Nephron (organoid): ENCODE measurements at regions not wholly inside any gene's neighbourhood (a gene's known extent, or its start where the extent isn't known, plus 50 kb on each side); places are given as distances from the start of the nearest gene placed in this dataset.
A peak's percentile ranks its signal among the peaks of the same experiment; 100 is the strongest.

Source experiments
- H3K27ac Mint-ChIP-seq, 3 experiments: 2 replicates each; pipeline ENCODE4 v1.8.0; 2020; ENCODE audit warnings: mixed read lengths in 3 of 3, mild to moderate bottlenecking in 2 of 3, moderate library complexity in 1 of 3
- H3K27me3 Mint-ChIP-seq: 2 replicates; pipeline ENCODE4 v1.8.0; 2021; ENCODE audit warnings: low read depth, mild to moderate bottlenecking, moderate library complexity, mixed read lengths
- H3K36me3 Mint-ChIP-seq: 2 replicates; pipeline ENCODE4 v1.8.0; 2020; ENCODE audit warnings: low read depth, mixed read lengths
- H3K4me1 Mint-ChIP-seq: 2 replicates; pipeline ENCODE4 v1.8.0; 2020; ENCODE audit warnings: mixed read lengths
- H3K4me3 Mint-ChIP-seq, 3 experiments: 2 replicates each; pipeline ENCODE4 v1.8.0; 2020; ENCODE audit warnings: mild to moderate bottlenecking in 3 of 3, mixed read lengths in 3 of 3, moderate library complexity in 2 of 3
- H3K9me3 Mint-ChIP-seq: 2 replicates; pipeline ENCODE4 v1.8.0; 2020; ENCODE audit warnings: mixed read lengths
- TF ChIP-seq, protein P1 (sequence below), 3 experiments: fragments of 200-600 bp; sonication (generic); IDR thresholded peaks; one replicate each; pipeline ENCODE4 v1.5.0; 2021; ENCODE audit warnings: antibody characterized with exemption in 3 of 3; ENCODE audit not compliant: unreplicated experiment in 3 of 3

DNA sequence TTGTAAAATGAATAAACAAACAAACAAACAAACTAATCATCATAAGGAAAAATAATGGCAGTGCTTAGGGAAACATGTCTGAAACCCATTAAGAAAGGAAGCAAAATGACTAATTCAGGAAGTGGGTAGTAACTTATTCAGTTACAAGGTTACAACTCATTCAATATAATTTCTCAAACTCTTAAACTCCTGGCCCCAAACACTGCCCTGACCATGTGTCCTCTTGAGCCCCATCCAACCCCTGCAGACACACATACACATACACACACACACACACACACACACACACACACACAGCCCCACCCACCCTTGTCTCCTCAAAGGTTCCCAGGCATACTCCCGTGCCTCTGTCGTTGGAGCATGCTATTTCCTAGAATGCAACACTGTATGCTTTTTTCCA lies 193.9 kb downstream of the SEC61B start:
- Mint-ChIP-seq H3K27ac (peak overlapping the region in 1 of 3 experiments; percentile 2), H3K4me1 (peaks cover 13% of the 10 kb centered on the region), H3K4me3 (no peak overlapping the region), H3K27me3 (peaks cover 9% of the 10 kb centered on the region), H3K36me3 (no peaks in the 10 kb centered on the region), H3K9me3 (no peaks in the 10 kb centered on the region)
- TF ChIP-seq, protein P1, sequence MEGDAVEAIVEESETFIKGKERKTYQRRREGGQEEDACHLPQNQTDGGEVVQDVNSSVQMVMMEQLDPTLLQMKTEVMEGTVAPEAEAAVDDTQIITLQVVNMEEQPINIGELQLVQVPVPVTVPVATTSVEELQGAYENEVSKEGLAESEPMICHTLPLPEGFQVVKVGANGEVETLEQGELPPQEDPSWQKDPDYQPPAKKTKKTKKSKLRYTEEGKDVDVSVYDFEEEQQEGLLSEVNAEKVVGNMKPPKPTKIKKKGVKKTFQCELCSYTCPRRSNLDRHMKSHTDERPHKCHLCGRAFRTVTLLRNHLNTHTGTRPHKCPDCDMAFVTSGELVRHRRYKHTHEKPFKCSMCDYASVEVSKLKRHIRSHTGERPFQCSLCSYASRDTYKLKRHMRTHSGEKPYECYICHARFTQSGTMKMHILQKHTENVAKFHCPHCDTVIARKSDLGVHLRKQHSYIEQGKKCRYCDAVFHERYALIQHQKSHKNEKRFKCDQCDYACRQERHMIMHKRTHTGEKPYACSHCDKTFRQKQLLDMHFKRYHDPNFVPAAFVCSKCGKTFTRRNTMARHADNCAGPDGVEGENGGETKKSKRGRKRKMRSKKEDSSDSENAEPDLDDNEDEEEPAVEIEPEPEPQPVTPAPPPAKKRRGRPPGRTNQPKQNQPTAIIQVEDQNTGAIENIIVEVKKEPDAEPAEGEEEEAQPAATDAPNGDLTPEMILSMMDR (IDR thresholded peaks at IDR 0.05; ENCODE audit: unreplicated experiment in 3 of 3) = no peak

DNA sequence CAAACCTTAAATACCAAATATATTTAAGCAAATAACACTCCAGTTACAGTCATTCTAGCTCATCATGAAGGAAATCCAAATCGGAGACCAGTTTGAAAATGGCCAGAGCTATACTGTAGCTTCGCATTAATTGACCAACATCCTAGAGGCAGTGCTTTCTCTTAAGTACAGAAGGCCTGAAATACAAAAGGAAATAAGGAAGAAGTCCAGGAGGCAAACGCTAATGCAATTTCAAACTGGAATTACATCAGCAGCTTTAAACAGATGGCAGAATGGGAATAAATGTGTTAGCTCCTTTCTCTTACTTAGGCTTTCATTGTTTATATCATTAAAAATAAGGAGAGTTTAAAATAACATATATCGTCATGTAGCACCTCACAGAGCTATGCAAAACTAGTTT lies 197.0 kb downstream of the SEC61B start:
- no peak overlapping the region for H3K27ac Mint-ChIP-seq
- no peaks in the 10 kb centered on the region for H3K9me3 Mint-ChIP-seq
- peaks cover 9% of the 10 kb centered on the region for H3K27me3 Mint-ChIP-seq
- H3K36me3 Mint-ChIP-seq = no peaks in the 10 kb centered on the region
- peaks cover 13% of the 10 kb centered on the region for H3K4me1 Mint-ChIP-seq
- TF ChIP-seq, protein P1 (IDR thresholded peaks at IDR 0.05; ENCODE audit: unreplicated experiment in 3 of 3) = no peak
- H3K4me3 Mint-ChIP-seq = no peak overlapping the region

DNA sequence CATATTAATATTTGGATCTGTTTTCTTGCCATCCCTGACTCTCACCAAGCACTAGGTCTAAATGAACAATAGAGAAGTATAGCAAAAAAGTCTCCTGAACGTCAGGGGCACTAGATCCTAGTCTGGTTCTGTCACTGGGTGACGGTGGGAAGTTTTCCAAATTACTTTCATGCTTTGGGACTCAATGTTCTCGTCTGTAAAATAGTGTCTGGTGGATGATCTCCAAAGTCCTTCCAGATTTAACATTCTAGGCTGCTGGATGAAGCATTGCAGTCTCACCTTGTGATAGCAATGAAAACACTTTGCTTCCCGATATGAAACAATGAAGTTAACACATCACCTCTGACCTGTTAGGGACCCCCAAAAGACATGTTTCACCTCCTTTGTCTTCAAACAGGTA lies 199.3 kb downstream of the SEC61B start:
- Mint-ChIP-seq H3K27me3 (no peaks in the 10 kb centered on the region), H3K36me3 (no peaks in the 10 kb centered on the region), H3K4me3 (no peak overlapping the region), H3K27ac (no peak overlapping the region), H3K9me3 (no peaks in the 10 kb centered on the region), H3K4me1 (peaks cover under 1% of the 10 kb centered on the region)
- TF ChIP-seq, protein P1 (IDR thresholded peaks at IDR 0.05; ENCODE audit: unreplicated experiment in 3 of 3) = no peak

DNA sequence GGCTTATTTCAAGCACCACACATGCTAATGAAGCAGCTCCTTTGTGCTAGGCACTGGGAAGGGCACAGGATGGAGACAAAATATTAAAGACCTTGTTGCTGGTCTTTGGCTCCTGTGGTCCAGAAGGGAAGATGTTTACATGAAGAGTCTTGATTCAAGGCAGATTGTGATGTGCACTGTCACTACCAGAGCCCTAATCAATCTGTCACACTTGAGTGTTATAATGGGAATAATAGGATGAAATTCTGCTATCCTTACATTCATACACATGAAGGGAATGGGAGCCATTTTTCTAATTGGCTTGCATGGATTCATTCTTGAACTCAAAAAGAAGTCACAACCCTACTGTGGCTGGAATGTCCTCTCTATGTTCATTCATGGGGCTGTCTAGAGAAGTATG lies 203.0 kb downstream of the SEC61B start:
- no peak overlapping the region for H3K4me3 Mint-ChIP-seq
- no peaks in the 10 kb centered on the region for H3K36me3 Mint-ChIP-seq
- TF ChIP-seq, protein P1 (IDR thresholded peaks at IDR 0.05; ENCODE audit: unreplicated experiment in 3 of 3) = no peak
- H3K27ac Mint-ChIP-seq = no peak overlapping the region
- no peaks in the 10 kb centered on the region for H3K4me1 Mint-ChIP-seq
- H3K27me3 Mint-ChIP-seq = no peaks in the 10 kb centered on the region
- peaks cover 2% of the 10 kb centered on the region for H3K9me3 Mint-ChIP-seq

DNA sequence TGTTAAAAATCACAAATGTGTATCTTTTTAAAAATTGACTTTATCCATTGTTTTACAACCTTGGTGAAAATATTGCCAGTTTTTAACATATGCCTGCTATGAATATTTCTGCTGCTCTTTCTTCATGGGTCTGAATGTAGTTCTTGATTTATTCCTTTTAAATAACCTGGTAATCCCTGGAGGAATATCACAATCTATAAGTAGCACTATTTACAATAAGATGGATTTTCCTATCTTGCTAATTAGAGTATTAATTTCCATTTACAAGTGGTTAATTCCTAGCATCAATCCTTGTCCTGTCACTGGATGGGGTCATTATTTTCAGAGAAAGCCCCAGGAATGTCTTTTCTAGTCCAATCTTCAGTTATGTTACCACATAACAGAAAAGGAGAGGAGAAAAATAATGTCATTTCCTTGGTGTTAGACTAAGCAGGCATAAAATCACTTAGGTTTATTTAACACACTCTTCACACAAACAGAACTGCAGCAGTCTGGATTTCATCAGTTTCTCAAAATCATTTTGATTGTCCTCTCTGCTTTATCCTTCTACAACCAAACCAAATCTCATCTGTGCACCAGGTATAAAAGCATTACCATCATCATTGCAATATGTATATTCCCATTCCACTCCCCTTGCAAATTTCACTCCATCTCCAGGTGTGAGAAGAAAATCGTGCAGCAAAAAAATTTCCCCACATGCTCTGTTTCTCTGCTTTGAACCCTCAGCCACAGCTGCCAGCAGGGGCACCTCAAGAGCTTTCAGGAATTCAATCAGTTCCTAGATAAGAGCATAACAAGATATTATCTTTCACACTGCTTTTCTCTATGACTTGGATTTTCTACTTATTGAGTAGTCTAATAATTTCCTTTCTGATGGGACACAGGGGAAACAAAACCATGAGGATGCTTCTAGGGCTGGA lies 204.1 kb downstream of the SEC61B start:
- Mint-ChIP-seq H3K27me3 (no peaks in the 10 kb centered on the region), H3K4me1 (no peaks in the 10 kb centered on the region), H3K4me3 (no peak overlapping the region), H3K27ac (no peak overlapping the region), H3K9me3 (peaks cover 2% of the 10 kb centered on the region), H3K36me3 (no peaks in the 10 kb centered on the region)
- TF ChIP-seq, protein P1 (IDR thresholded peaks at IDR 0.05; ENCODE audit: unreplicated experiment in 3 of 3) = no peak

DNA sequence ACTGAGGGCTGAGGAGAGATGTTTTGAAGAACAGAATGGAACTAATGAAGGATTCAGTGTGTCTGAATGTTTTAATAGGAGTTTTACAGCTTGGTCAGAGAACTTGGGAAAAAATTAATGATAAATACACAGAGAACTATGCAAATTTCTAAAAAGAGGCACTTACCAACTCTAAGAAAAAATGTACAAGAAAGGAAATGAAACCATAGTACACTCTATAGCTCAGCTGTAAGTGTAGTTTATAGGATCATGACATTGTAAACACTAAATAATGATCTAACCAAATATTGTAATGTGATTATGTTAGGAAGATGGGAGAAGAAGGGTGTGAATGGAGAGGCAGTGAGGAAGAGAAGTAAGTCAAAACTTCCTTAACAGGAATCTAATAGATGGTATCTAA lies 205.2 kb downstream of the SEC61B start:
- no peak overlapping the region for H3K4me3 Mint-ChIP-seq
- TF ChIP-seq, protein P1 (IDR thresholded peaks at IDR 0.05; ENCODE audit: unreplicated experiment in 3 of 3) = no peak
- no peaks in the 10 kb centered on the region for H3K36me3 Mint-ChIP-seq
- no peaks in the 10 kb centered on the region for H3K27me3 Mint-ChIP-seq
- H3K27ac Mint-ChIP-seq = no peak overlapping the region
- peaks cover 2% of the 10 kb centered on the region for H3K9me3 Mint-ChIP-seq
- no peaks in the 10 kb centered on the region for H3K4me1 Mint-ChIP-seq
